Islet precursor cell (in vitro differentiated cells): ENCODE measurements at regions not wholly inside any gene's neighbourhood (a gene's known extent, or its start where the extent isn't known, plus 50 kb on each side); places are given as distances from the start of the nearest gene placed in this dataset.
"Not testable (repeated sequence)": the region's sequence is repeated elsewhere in the genome, so short reads cannot be mapped to it uniquely, and the experiment has no call there.

ENCODE experiments used
- DNase-seq: peaks from one replicate; pipeline ENCODE4 v3.0.0-alpha.2; 2018

DNA sequence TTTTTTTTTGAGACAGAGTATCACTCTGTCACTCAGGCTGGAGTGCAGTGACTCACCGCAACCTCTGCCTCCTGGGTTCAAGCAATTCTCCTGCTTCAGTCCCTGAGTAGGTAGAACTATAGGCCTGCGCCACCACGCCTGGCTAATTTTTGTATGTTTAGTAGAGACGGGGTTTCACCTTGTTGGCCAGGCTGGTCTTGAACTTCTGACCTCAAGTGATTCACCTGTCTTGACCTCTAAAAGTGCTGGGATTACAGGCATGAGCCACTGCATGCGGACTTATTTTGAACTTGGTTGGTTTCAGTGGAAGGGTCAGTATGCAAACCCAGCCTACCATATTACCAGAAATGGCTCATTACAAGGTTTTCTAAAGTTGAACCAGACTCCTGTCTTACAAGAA lies 61.6 kb upstream of the GBA3 start:
- DNase-seq = not testable (repeated sequence)

DNA sequence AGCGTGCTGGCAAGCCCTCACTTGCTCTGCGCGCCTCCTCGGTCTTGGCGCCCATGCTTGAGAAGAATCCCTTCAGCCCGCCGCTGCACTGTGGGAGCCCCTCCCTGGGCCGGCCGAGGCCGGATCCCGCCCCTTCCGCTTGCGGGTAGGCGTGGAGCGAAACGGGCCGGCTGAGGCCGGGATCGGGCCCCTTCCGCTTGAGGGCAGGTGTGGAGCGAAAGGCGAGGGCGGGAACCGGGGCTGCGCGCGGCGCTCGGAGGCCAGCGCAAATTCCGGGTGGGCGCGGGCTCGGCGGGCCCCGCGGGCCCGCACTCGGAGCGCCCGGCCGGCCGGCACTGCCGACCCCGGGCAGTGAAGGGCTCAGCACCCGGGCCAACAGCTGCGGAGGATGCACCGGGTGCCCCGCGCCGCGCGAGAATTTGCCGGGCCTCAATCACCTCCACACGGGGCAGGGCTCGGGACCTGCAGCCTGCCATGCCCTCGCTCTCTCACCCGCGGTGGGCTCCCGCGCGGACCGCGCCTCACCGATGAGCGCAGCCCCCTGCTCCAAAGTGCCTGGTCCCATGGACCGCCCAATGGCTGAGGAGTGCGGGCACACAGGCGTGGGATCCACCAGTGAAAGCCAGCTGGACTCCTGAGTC lies 58.1 kb upstream of the GBA3 start:
- DNase-seq = no peak

DNA sequence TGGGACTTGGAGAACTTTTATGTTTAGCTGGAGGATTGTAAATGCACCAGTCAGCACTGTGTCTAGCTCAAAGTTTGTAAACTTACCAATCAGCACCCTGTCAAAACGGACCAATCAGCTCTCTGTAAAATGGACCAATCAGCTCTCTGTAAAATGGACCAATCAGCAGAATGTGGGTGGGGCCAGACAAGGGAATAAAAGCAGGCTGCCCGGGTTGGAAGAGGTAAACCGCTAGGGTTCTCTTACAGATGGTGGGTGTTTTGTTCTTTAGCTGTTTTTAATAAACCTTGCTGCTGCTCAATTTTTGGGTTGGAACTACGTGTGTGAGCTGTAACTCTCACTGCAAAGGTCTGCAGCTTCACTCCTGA lies 57.6 kb upstream of the GBA3 start:
- not testable (repeated sequence) for DNase-seq

DNA sequence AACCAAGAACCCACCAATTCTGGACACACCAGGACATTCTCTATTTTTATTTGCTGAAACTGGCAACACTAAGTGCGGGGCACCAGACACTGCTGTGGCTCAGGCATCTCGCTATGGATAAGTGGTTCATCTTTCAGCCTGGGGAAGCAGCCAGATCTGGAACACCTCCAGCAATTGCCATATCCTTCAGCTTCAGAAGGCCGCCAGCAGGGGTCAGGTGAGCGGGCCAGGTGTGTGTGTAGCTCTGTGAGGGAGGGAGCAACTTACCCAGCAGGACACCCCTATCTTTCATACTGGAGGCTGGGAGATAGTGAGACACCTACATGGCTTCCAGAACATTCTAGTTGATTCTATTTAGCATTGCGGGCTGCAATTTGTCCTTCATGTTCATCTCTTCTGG lies 57.0 kb upstream of the GBA3 start:
- no peak for DNase-seq

DNA sequence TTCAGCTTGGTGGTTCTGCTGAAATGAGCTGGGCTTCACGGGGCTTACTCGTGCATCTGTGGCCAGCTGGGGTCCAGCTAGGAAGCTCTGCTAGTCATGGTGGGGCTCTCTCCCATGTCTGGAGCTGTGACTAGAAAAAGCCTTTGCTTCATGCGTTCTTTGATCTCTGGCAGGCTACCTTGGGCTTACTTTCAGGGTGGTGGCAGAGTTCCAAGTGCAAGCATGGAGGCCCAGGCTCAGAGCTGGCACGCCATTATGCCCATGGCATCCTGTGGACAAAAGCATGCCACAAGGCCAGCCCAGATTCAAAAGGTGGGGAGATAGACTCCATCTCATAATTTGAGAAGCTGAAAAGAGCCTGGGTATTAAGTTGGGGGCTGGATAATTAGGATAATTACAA lies 55.4 kb upstream of the GBA3 start:
- DNase-seq = no peak
